ENCODE measurements at regions not wholly inside any gene's neighbourhood (a gene's known extent, or its start where the extent isn't known, plus 50 kb on each side); places are given as distances from the start of the nearest gene placed in this dataset.

GRCh38 chr1:111062081-111062480 is 77.8 kb downstream of the DRAM2 start:
- TF ChIP-seq CTCF (conservative IDR thresholded peaks at IDR 0.05; ENCODE audit: low read length): no peak
- no peak for TF ChIP-seq EZH2phosphoT487 (IDR thresholded peaks at IDR 0.05; ENCODE audit: borderline replicate concordance, low read depth, low read length)
